Tibial nerve (tissue), 4 donors: ENCODE measurements at regions not wholly inside any gene's neighbourhood (a gene's known extent, or its start where the extent isn't known, plus 50 kb on each side); places are given as distances from the start of the nearest gene placed in this dataset.
"Not testable (repeated sequence)": the region's sequence is repeated elsewhere in the genome, so short reads cannot be mapped to it uniquely, and the experiment has no call there.

Experiments used
- DNase-seq, 2 donors: peaks; one replicate each; pipeline ENCODE4 v3.0.0-alpha.2; 2019; ENCODE audit warnings: low spot score in 2 of 2
- H3K27ac ChIP-seq, 4 donors: fragments of 200-600 bp; sonication (generic) in 3 of 4; one replicate each; pipeline ENCODE4 v1.5.1; 2017 to 2019; ENCODE audit warnings: mild to moderate bottlenecking in 1 of 4
- H3K27me3 ChIP-seq, 2 donors: fragments of 200-600 bp; sonication (generic) in 1 of 2; one replicate each; pipeline versions ENCODE4 v1.5.1 to v1.6.0; 2017 to 2019
- H3K36me3 ChIP-seq, 3 donors: fragments of 200-600 bp; sonication (generic); one replicate each; pipeline ENCODE4 v1.5.1; 2018 to 2019
- H3K4me1 ChIP-seq, 4 donors: fragments of 200-600 bp; sonication (generic) in 3 of 4; one replicate each; pipeline ENCODE4 v1.5.1; 2017 to 2019
- H3K4me3 ChIP-seq, 4 donors: fragments of 200-600 bp; sonication (generic) in 3 of 4; one replicate each; pipeline ENCODE4 v1.5.1; 2017 to 2019; ENCODE audit warnings: mild to moderate bottlenecking in 1 of 4, moderate library complexity in 1 of 4
- H3K9me3 ChIP-seq, 4 donors: fragments of 200-600 bp; sonication (generic) in 3 of 4; one replicate each; pipeline ENCODE4 v1.5.1; 2017 to 2019
- EP300 ChIP-seq, 2 donors: sonication (generic); formaldehyde crosslinking; IDR thresholded peaks; one replicate each; pipeline ENCODE4 v1.6.1; 2017; ENCODE audit warnings: antibody characterized with exemption in 2 of 2, mild to moderate bottlenecking in 1 of 2
- POLR2A ChIP-seq, 2 donors: fragments of 450-650 bp; IDR thresholded peaks; one replicate each; pipeline ENCODE4 v1.6.1; 2017; ENCODE audit warnings: antibody characterized with exemption in 2 of 2, mild to moderate bottlenecking in 2 of 2, moderate library complexity in 2 of 2
- WGBS, 2 donors: methylation state at CpG; one replicate each; pipeline ENCODE4 v1.1.5; 2018; 5-methylcytosine and 5-hydroxymethylcytosine counted together
- TF ChIP-seq, protein P1 (sequence below), 5 experiments: fragments of 200-600 bp in 3 of 5; fragments of 450-650 bp in 2 of 5; sonication (generic) in 3 of 5; IDR thresholded peaks; one replicate each; pipeline ENCODE4 v1.5.1; 2016 to 2019; ENCODE audit warnings: antibody characterized with exemption in 5 of 5, mild to moderate bottlenecking in 3 of 5, moderate library complexity in 2 of 5

DNA sequence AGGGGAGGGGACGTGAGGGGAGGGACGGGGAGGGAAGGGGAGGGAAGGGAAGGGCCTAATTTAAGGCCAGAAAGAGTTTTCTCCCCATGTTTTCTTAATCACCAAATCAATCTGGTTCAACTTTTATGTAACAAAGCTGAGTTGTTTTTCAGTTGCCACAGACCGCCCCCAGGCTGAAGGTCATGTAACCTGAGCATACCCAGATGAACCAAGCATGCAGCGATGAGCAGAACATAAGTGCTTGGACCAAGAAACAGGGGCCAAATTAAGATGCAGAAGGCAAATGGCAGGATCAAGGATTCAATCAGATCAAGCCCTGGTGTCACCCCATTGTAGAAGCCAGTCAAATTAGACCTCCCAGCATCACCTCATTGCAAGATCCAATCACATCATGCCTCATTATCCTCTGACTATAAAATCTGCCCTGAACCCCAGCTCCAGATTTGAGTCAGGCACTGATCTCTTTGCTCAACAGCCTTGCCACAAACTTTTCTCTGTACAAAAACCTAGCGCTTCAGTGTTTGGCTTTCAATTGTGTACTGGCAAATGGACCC is 113.5 kb upstream of the TNPO1 start:
- Histone ChIP-seq H3K4me3 (no peak overlapping the region), H3K27me3 (no peaks in the 10 kb centered on the region), H3K27ac (no peak overlapping the region), H3K36me3 (no peaks in the 10 kb centered on the region), H3K4me1 (no peaks in the 10 kb centered on the region), H3K9me3 (peaks cover 0 to 4% (median 0%) of the 10 kb centered on the region in 4 donors)
- TF ChIP-seq, protein P1, sequence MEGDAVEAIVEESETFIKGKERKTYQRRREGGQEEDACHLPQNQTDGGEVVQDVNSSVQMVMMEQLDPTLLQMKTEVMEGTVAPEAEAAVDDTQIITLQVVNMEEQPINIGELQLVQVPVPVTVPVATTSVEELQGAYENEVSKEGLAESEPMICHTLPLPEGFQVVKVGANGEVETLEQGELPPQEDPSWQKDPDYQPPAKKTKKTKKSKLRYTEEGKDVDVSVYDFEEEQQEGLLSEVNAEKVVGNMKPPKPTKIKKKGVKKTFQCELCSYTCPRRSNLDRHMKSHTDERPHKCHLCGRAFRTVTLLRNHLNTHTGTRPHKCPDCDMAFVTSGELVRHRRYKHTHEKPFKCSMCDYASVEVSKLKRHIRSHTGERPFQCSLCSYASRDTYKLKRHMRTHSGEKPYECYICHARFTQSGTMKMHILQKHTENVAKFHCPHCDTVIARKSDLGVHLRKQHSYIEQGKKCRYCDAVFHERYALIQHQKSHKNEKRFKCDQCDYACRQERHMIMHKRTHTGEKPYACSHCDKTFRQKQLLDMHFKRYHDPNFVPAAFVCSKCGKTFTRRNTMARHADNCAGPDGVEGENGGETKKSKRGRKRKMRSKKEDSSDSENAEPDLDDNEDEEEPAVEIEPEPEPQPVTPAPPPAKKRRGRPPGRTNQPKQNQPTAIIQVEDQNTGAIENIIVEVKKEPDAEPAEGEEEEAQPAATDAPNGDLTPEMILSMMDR (IDR thresholded peaks at IDR 0.05), result no peak
- TF ChIP-seq EP300 (IDR thresholded peaks at IDR 0.05) (no peak), POLR2A (IDR thresholded peaks at IDR 0.05) (no peak)
- WGBS, 2 donors, result 62 to 65% methylated on average over 5 of the region's 5 CpGs
- DNase-seq, result no peak

DNA sequence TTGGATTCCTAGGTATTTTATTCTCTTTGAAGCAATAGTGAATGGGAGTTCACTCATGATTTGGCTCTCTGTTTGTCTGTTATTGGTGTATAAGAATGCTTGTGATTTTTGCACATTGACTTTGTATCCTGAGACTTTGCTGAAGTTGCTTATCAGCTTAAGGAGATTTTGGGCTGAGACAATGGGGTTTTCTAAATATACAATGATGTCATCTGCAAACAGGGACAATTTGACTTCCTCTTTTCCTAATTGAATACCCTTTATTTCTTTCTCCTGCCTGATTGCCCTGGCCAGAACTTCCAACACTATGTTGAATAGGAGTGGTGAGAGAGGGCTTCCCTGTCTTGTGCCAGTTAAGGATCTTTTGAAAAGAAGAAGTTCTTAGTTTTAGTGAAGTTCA is 114.4 kb upstream of the TNPO1 start:
- DNase-seq, H3K4me1 ChIP-seq, H3K36me3 ChIP-seq, H3K27ac ChIP-seq, H3K4me3 ChIP-seq, H3K9me3 ChIP-seq, H3K27me3 ChIP-seq: not testable (repeated sequence)

DNA sequence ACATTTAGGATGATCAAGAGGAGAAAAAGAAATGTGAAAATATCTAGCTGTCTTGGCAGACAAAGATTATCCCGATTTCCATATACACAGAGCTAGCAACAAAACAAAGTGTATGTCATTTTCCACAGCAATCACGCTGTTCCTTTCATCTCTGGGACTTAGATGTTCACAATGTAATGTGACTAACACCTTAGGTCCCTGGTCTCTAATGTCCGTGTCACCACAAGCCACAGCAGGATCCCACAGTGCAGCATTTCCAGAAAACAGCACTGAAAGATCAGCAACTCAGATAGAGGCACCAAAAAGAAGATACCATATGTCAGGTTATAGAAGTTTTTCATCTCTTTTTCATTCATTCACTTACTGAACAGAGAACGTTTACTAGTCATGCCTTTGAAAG is 118.0 kb upstream of the TNPO1 start:
- Histone ChIP-seq H3K27ac (no peak overlapping the region), H3K9me3 (peaks cover 0 to 4% (median 0%) of the 10 kb centered on the region in 4 donors), H3K4me1 (no peaks in the 10 kb centered on the region), H3K4me3 (no peak overlapping the region), H3K36me3 (no peaks in the 10 kb centered on the region), H3K27me3 (no peaks in the 10 kb centered on the region)
- 63 to 73% methylated on average over 4 of the region's 4 CpGs for WGBS, 2 donors
- no peak for DNase-seq
- TF ChIP-seq EP300 (IDR thresholded peaks at IDR 0.05) (no peak), POLR2A (IDR thresholded peaks at IDR 0.05) (no peak)
- TF ChIP-seq, protein P1 (IDR thresholded peaks at IDR 0.05), result no peak

DNA sequence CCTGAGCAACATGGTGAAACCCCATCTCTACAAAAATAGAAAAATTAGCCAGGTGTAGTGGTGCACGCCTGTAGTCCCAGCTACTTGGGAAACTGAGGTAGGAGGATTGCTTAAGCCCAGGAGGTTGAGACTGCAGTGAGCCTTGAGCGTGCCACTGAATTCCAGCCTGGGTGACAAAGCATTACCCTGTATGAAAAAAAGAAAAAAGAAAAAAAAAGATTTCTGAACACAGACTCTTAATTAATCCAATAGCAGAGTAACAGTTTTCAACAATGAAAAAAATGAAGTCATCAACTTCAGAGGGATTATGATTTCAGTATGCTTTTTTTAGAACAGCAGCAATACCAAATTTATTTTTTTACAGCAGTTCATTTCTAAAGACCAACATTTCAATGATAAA is 118.8 kb upstream of the TNPO1 start:
- TF ChIP-seq EP300 (IDR thresholded peaks at IDR 0.05), result no peak
- TF ChIP-seq, protein P1 (IDR thresholded peaks at IDR 0.05), result no peak
- no peak for TF ChIP-seq POLR2A (IDR thresholded peaks at IDR 0.05)
- Histone ChIP-seq H3K27me3 (no peaks in the 10 kb centered on the region), H3K36me3 (no peaks in the 10 kb centered on the region), H3K9me3 (peaks cover 0 to 4% (median 0%) of the 10 kb centered on the region in 4 donors), H3K27ac (no peak overlapping the region), H3K4me3 (no peak overlapping the region), H3K4me1 (peaks cover 0 to 6% (median 0%) of the 10 kb centered on the region in 4 donors)
- DNase-seq, result no peak
- 90 to 91% methylated on average over 2 of the region's 2 CpGs for whole genome bisulfite sequencing, 2 donors

DNA sequence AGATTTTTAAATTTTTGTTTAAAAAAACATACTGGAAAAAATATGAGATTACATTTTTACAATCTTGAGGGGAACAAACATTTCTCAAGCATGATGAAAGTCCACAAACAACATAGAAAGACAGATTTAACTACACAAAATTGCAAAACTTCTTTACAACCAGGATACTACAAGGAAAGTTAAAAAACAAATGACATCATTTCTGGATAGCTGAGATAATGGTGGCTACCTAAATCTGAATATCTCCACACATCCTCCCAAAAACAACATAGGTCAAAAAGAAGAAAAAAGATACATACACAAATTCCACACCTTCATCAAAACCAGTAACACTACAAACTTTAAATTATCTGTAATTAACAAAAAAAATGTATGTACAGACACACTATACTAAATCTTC is 120.8 kb upstream of the TNPO1 start:
- Histone ChIP-seq H3K4me1 (peaks cover 0 to 10% (median 0%) of the 10 kb centered on the region in 4 donors), H3K4me3 (no peak overlapping the region), H3K27me3 (no peaks in the 10 kb centered on the region), H3K36me3 (no peaks in the 10 kb centered on the region), H3K9me3 (no peaks in the 10 kb centered on the region), H3K27ac (no peak overlapping the region)
- no peak for TF ChIP-seq EP300 (IDR thresholded peaks at IDR 0.05)
- TF ChIP-seq POLR2A (IDR thresholded peaks at IDR 0.05), result no peak
- TF ChIP-seq, protein P1 (IDR thresholded peaks at IDR 0.05), result no peak
- no peak for DNase-seq

DNA sequence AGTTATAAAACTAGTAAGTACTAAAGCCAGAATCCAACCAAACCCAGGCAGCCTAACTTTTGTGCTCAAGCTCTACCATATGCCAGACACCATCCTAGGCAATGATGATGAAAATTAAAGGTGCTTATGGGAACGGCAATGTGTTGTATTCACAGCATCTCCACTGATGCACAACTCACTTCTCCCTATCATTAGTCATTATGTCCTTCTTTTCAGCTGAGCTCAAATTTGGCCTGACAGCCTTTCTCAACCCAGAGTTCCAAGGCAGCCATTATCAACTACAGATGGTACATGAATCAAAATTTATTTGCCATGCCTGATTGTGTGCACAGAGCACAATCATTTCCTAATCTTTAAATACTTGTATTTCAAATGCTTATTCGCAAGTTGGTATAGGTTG is 121.6 kb upstream of the TNPO1 start:
- WGBS, 2 donors, result 88 to 96% methylated on average over 2 of the region's 2 CpGs
- no peaks in the 10 kb centered on the region for H3K27me3 ChIP-seq
- H3K9me3 ChIP-seq, result no peaks in the 10 kb centered on the region
- no peak for DNase-seq
- H3K27ac ChIP-seq, result no peak overlapping the region
- peaks cover 0 to 10% (median 0%) of the 10 kb centered on the region in 4 donors for H3K4me1 ChIP-seq
- no peak for TF ChIP-seq EP300 (IDR thresholded peaks at IDR 0.05)
- no peak for TF ChIP-seq POLR2A (IDR thresholded peaks at IDR 0.05)
- TF ChIP-seq, protein P1 (IDR thresholded peaks at IDR 0.05), result no peak
- H3K36me3 ChIP-seq, result no peaks in the 10 kb centered on the region
- no peak overlapping the region for H3K4me3 ChIP-seq
